Endothelial cell of umbilical vein (primary cell): ENCODE measurements at regions not wholly inside any gene's neighbourhood (a gene's known extent, or its start where the extent isn't known, plus 50 kb on each side); places are given as distances from the start of the nearest gene placed in this dataset.

Source experiments
- BruUV-seq: library from RNA; stranded (reverse); fragments of 400-500 nt; replicated peaks from 2 replicates; lab custom pipeline; 2021; lab: Mats Ljungman, UMichigan
- CTCF ChIA-PET: fragments of 300-600, 350-600 bp; sonication (Branson Sonifier 250); formaldehyde crosslinking; loops from one replicate; lab custom pipeline; 2021; ENCODE audit warnings: antibody characterized with exemption, inconsistent platforms; lab: Charles Lee
- POLR2A ChIA-PET: fragments of 300-600, 350-600 bp; sonication (Branson Sonifier 250); formaldehyde crosslinking; loops from one replicate; lab custom pipeline; 2021; ENCODE audit warnings: antibody characterized with exemption, inconsistent platforms; lab: Charles Lee
- DNase-seq: peaks from one replicate; pipeline ENCODE4 v3.0.0-alpha.2; 2011; ENCODE audit warnings: low read depth, low spot score
- FAIRE-seq: peaks from 2 replicates; lab custom pipeline; 2011; peaks lifted over from hg19 to GRCh38; lab: Jason Lieb, UNC
- H2AFZ ChIP-seq: 2 replicates; pipeline ENCODE4 v1.6.0; 2012; ENCODE audit warnings: low read depth, low read length, control low read depth, inconsistent platforms
- H3K27ac ChIP-seq: 2 replicates; pipeline ENCODE4 v1.5.1; 2011; ENCODE audit warnings: low read depth, mild to moderate bottlenecking, control low read depth, low read length, moderate library complexity; ENCODE audit not compliant: insufficient read depth
- H3K27me3 ChIP-seq, 2 experiments: 2 replicates each; pipeline versions ENCODE4 v1.6.0 to v1.6.1; 2011; ENCODE audit warnings: low read length in 2 of 2, mixed read lengths in 1 of 2; ENCODE audit not compliant: control insufficient read depth in 2 of 2, insufficient read depth in 2 of 2
- H3K36me3 ChIP-seq, 2 experiments: 2 replicates in 1 of 2; 3 replicates in 1 of 2; pipeline ENCODE4 v1.5.1; 2011; ENCODE audit warnings: low read length in 2 of 2, mild to moderate bottlenecking in 1 of 2, moderate library complexity in 1 of 2; ENCODE audit not compliant: control insufficient read depth in 2 of 2, insufficient read depth in 2 of 2; ENCODE audit errors: extremely low read depth in 1 of 2
- H3K4me1 ChIP-seq: 3 replicates; pipeline ENCODE4 v1.5.1; 2011; ENCODE audit warnings: mild to moderate bottlenecking, low read length; ENCODE audit not compliant: control insufficient read depth, insufficient read depth; ENCODE audit errors: extremely low read depth
- H3K4me2 ChIP-seq: 2 replicates; pipeline ENCODE4 v1.6.1; 2011; ENCODE audit warnings: low read length, control low read depth, mixed read lengths; ENCODE audit not compliant: insufficient read depth
- H3K4me3 ChIP-seq, 3 experiments: fragments of 200-600 bp in 1 of 3; sonication (generic), shearing (Covaris generic) in 1 of 3; replicated peaks in 1 of 3; 2 replicates each; pipeline ENCODE4 v1.5.1; 2011 to 2016; ENCODE audit warnings: control low read depth in 3 of 3, low read length in 3 of 3, mild to moderate bottlenecking in 2 of 3, inconsistent platforms in 1 of 3, low read depth in 1 of 3, moderate library complexity in 1 of 3; ENCODE audit not compliant: insufficient read depth in 1 of 3
- H3K79me2 ChIP-seq: 2 replicates; pipeline ENCODE4 v1.6.0; 2012; ENCODE audit warnings: low read length, inconsistent platforms; ENCODE audit not compliant: control insufficient read depth, insufficient read depth
- H3K9ac ChIP-seq: replicated peaks from 2 replicates; pipeline ENCODE3; 2011; ENCODE audit warnings: low read length, control low read depth; ENCODE audit not compliant: insufficient read depth; ENCODE audit errors: extremely low read depth
- H3K9me1 ChIP-seq: replicated peaks from 3 replicates; pipeline ENCODE4 v1.6.0; 2011; ENCODE audit warnings: mild to moderate bottlenecking, low read length; ENCODE audit not compliant: control insufficient read depth, insufficient read depth; ENCODE audit errors: extremely low read depth
- H3K9me3 ChIP-seq: replicated peaks from 2 replicates; pipeline ENCODE4 v1.5.1; 2012; ENCODE audit warnings: low read length, inconsistent platforms; ENCODE audit not compliant: control insufficient read depth, insufficient read depth
- H4K20me1 ChIP-seq: replicated peaks from 2 replicates; pipeline ENCODE3; 2011; ENCODE audit warnings: mild to moderate bottlenecking, low read length; ENCODE audit not compliant: control insufficient read depth, insufficient read depth; ENCODE audit errors: extremely low read depth
- CTCF ChIP-seq, 2 donors: IDR thresholded peaks; 1 replicate in 1 of 2; 2 replicates in 1 of 2; pipeline ENCODE4 v1.5.1; 2011; ENCODE audit warnings: low read length in 2 of 2, mild to moderate bottlenecking in 2 of 2, moderate library complexity in 2 of 2, control low read depth in 1 of 2, inconsistent platforms in 1 of 2, low read depth in 1 of 2; ENCODE audit not compliant: insufficient read depth in 1 of 2; ENCODE audit errors: extremely low read depth in 1 of 2
- EZH2 ChIP-seq: IDR thresholded peaks from 2 replicates; pipeline ENCODE4 v1.6.1; 2012; ENCODE audit warnings: borderline replicate concordance, low read depth, mild to moderate bottlenecking, moderate library complexity, low read length, inconsistent platforms; ENCODE audit not compliant: severe bottlenecking
- FOS ChIP-seq: IDR thresholded peaks from 2 replicates; pipeline ENCODE4 v1.6.1; 2011; ENCODE audit warnings: mild to moderate bottlenecking, low read length, moderate library complexity, borderline replicate concordance; ENCODE audit not compliant: insufficient read depth
- GATA2 ChIP-seq: IDR thresholded peaks from 2 replicates; pipeline ENCODE4 v1.7.0; 2011; ENCODE audit warnings: low read depth, mild to moderate bottlenecking, moderate library complexity, mixed read lengths, low read length; ENCODE audit not compliant: insufficient read length, insufficient read depth
- JUN ChIP-seq: IDR thresholded peaks from 2 replicates; pipeline ENCODE4 v1.6.1; 2011; ENCODE audit warnings: borderline replicate concordance, low read depth; ENCODE audit not compliant: insufficient read length, insufficient read depth
- MAX ChIP-seq: IDR thresholded peaks from 2 replicates; pipeline ENCODE4 v1.6.1; 2011; ENCODE audit not compliant: insufficient read depth, insufficient read length
- MYC ChIP-seq: IDR thresholded peaks from one replicate; pipeline ENCODE4 v1.6.1; 2011; ENCODE audit warnings: mild to moderate bottlenecking, low read depth, low read length
- POLR2A ChIP-seq: IDR thresholded peaks from 2 replicates; pipeline ENCODE4 v1.6.1; 2012; ENCODE audit warnings: low read depth, mild to moderate bottlenecking, control low read depth, low read length
- POLR2AphosphoS5 ChIP-seq: IDR thresholded peaks from 2 replicates; pipeline ENCODE4 v1.6.1; 2012; ENCODE audit warnings: low read depth, mild to moderate bottlenecking, control low read depth, low read length, moderate library complexity; ENCODE audit not compliant: insufficient read depth
- dilution Hi-C: fragments of 300-500 bp; cut with MboI; formaldehyde crosslinking; loops from one replicate; pipeline ENCODE4 v1.15.0; 2019; ENCODE audit warnings: low sequenced_read_pairs; ENCODE audit not compliant: extremely low pct_ligation_motif_present
- intact Hi-C: fragments of 100-400 bp; cut with micrococcal nuclease; formaldehyde crosslinking; loops from one replicate; pipeline ENCODE4 v1.10.0; 2022

DNA sequence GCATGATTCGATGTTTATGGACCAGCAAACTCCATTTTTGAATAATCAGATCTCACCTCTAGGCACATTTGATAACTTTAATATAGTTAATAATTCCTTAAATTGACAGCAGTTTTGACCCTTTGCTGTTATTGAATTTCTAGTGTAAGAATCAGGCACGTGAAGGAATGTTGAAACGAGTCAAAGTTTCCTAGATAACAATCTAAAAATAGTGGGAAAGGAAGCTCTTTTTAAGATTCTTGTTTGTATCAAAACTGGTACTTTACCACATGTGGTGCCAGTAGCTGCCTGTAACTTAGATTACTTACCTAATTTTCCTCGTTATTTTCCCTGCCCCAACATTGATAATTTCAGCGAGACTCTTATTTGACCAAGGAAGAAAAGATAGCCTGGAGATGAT, 757.8 kb upstream of the KCND2 start:
- intact Hi-C loops, result no loop called here
- Histone ChIP-seq H4K20me1 (no peaks in the 10 kb centered on the region), H3K4me1 (no peaks in the 10 kb centered on the region), H3K79me2 (no peaks in the 10 kb centered on the region), H2AFZ (no peak overlapping the region), H3K27ac (no peak overlapping the region), H3K9me1 (no peaks in the 10 kb centered on the region), H3K4me3 (no peak overlapping the region), H3K4me2 (no peak overlapping the region), H3K27me3 (no peaks in the 10 kb centered on the region), H3K9me3 (no peaks in the 10 kb centered on the region), H3K9ac (no peak overlapping the region), H3K36me3 (no peaks in the 10 kb centered on the region)
- ChIA-PET POLR2A (no interaction called here), CTCF (interaction anchor here (1.3 kb wide), 1 partner anchor 420 kb away, joined by 4 read pairs; no protein-coding TSS in a partner anchor)
- DNase-seq, result no peak
- dilution Hi-C loops, result no loop called here
- TF ChIP-seq MAX (no peak), GATA2 (no peak), CTCF (IDR thresholded peaks at IDR 0.05; ENCODE audit: extremely low read depth in 1 of 2, insufficient read depth in 1 of 2, low read depth in 1 of 2, low read length in 2 of 2) (no peak), POLR2A (no peak), MYC (no peak), FOS (no peak), JUN (no peak), EZH2 (no peak), POLR2AphosphoS5 (no peak)
- no peak for FAIRE-seq
- no TSS peak for BruUV-seq
